Testis (tissue), 2 donors: ENCODE measurements at regions not wholly inside any gene's neighbourhood (a gene's known extent, or its start where the extent isn't known, plus 50 kb on each side); places are given as distances from the start of the nearest gene placed in this dataset.

Source experiments
- CTCF ChIP-seq, 3 experiments: fragments of 450-650 bp in 2 of 3; fragments of 200-600 bp in 1 of 3; sonication (generic) in 1 of 3; IDR thresholded peaks; one replicate each; pipeline ENCODE4 v1.5.1; 2016 to 2019; ENCODE audit warnings: antibody characterized with exemption in 3 of 3, mild to moderate bottlenecking in 2 of 3, moderate library complexity in 1 of 3
- POLR2A ChIP-seq: fragments of 450-650 bp; IDR thresholded peaks from one replicate; pipeline ENCODE4 v1.6.1; 2017; ENCODE audit warnings: antibody characterized with exemption, mild to moderate bottlenecking, moderate library complexity

- no peak for TF ChIP-seq CTCF (IDR thresholded peaks at IDR 0.05)
- TF ChIP-seq POLR2A: no peak
Measured at GRCh38 chr13:84208246-84208910, 326.1 kb upstream of the SLITRK1 start.
